HEK293 (cell line): ENCODE measurements at regions not wholly inside any gene's neighbourhood (a gene's known extent, or its start where the extent isn't known, plus 50 kb on each side); places are given as distances from the start of the nearest gene placed in this dataset.

Source experiments
- BCL11A ChIP-seq: fragments of 450-650 bp; formaldehyde crosslinking; IDR thresholded peaks from 2 replicates; pipeline ENCODE4 v1.5.1; 2016; ENCODE audit warnings: low read depth, missing biosample characterization, missing genetic modification characterization
- MEIS1 ChIP-seq: sonication (generic); formaldehyde crosslinking; IDR thresholded peaks from 2 replicates; pipeline ENCODE4 v1.8.1; 2022; ENCODE audit warnings: missing genetic modification reagents, mild to moderate bottlenecking, borderline replicate concordance
- SETDB1 ChIP-seq: IDR thresholded peaks from one replicate; pipeline ENCODE4 v1.6.1; 2017; ENCODE audit warnings: mild to moderate bottlenecking, low read length, moderate library complexity, mixed read lengths; ENCODE audit not compliant: insufficient read length
- ZNF10 ChIP-seq: fragments of 450-650 bp; formaldehyde crosslinking; IDR thresholded peaks from 2 replicates; pipeline ENCODE4 v1.5.1; 2017; ENCODE audit warnings: missing biosample characterization, missing genetic modification characterization
- ZNF558 ChIP-seq: fragments of 450-650 bp; formaldehyde crosslinking; IDR thresholded peaks from 2 replicates; pipeline ENCODE4 v1.5.1; 2016; ENCODE audit warnings: missing biosample characterization, missing genetic modification characterization
- TF ChIP-seq, protein P1 (sequence below): fragments of 450-650 bp; formaldehyde crosslinking; IDR thresholded peaks from 2 replicates; pipeline ENCODE4 v1.5.1; 2016; ENCODE audit warnings: missing biosample characterization, missing genetic modification characterization
- TF ChIP-seq, protein P2 (sequence below): fragments of 450-650 bp; formaldehyde crosslinking; IDR thresholded peaks from 2 replicates; pipeline ENCODE4 v1.5.1; 2016; ENCODE audit warnings: missing biosample characterization, missing genetic modification characterization

DNA sequence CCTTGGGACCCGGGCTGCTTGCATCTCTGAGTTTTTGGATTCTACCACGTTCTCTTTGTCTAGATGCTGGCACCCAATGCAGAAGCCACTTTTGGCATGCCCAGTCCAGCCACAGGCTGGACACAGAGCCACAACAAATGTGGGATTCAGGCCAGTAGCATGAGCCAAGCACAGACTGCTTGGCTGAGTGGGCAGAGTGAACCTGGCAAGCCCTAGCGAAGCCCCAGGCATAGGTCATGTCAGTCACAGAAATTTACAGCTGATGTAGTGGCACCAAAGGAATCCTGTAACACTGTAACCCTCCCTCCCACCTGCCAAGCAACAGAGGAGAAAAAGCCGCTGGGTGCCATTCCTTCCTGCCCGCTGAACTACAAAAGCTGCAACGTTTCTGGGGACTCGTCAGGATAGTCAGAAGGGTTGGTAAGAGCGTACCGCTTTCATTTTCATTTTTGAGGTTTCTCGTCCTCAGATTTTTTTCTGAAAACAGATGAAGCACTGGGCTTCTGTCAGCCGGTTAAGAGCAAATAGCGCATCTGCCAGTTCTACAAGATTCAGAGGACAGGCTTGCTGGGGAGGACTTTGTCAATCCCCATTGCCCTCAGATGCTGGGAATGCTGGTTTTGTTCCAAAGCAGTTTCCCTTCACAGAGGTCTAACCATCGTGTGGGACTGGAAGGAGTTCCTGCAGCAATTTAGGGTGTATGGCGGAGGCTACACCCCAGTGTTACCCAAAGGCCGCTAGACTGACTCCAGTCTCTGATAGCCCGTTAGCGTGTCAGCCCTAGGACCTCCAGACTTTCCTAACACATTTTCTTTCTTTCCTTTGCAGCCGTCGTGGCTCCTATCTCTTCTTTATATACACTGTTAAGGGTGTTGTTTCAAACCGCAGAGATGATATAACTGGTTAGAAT, 399.0 kb downstream of the HTR1A start:
- TF ChIP-seq ZNF558 (tag by site-specific recombination) (no peak), SETDB1 (no peak), MEIS1 (CRISPR knock-in tag) (no peak), BCL11A (tag by site-specific recombination) (no peak), ZNF10 (no peak)
- TF ChIP-seq, protein P1, sequence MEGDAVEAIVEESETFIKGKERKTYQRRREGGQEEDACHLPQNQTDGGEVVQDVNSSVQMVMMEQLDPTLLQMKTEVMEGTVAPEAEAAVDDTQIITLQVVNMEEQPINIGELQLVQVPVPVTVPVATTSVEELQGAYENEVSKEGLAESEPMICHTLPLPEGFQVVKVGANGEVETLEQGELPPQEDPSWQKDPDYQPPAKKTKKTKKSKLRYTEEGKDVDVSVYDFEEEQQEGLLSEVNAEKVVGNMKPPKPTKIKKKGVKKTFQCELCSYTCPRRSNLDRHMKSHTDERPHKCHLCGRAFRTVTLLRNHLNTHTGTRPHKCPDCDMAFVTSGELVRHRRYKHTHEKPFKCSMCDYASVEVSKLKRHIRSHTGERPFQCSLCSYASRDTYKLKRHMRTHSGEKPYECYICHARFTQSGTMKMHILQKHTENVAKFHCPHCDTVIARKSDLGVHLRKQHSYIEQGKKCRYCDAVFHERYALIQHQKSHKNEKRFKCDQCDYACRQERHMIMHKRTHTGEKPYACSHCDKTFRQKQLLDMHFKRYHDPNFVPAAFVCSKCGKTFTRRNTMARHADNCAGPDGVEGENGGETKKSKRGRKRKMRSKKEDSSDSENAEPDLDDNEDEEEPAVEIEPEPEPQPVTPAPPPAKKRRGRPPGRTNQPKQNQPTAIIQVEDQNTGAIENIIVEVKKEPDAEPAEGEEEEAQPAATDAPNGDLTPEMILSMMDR (tag by site-specific recombination) = no peak
- TF ChIP-seq, protein P2, sequence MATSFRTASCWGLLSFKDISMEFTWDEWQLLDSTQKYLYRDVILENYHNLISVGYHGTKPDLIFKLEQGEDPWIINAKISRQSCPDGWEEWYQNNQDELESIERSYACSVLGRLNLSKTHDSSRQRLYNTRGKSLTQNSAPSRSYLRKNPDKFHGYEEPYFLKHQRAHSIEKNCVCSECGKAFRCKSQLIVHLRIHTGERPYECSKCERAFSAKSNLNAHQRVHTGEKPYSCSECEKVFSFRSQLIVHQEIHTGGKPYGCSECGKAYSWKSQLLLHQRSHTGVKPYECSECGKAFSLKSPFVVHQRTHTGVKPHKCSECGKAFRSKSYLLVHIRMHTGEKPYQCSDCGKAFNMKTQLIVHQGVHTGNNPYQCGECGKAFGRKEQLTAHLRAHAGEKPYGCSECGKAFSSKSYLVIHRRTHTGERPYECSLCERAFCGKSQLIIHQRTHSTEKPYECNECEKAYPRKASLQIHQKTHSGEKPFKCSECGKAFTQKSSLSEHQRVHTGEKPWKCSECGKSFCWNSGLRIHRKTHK = no peak
